HFFc6 (cell line): ENCODE measurements at regions not wholly inside any gene's neighbourhood (a gene's known extent, or its start where the extent isn't known, plus 50 kb on each side); places are given as distances from the start of the nearest gene placed in this dataset.

Source experiments
- DNase-seq: peaks from one replicate; pipeline ENCODE4 v3.0.0-alpha.2; 2018
- H3K27ac Mint-ChIP-seq: 2 replicates; pipeline ENCODE4 v1.8.0; 2020; ENCODE audit warnings: mild to moderate bottlenecking, mixed read lengths
- H3K27me3 Mint-ChIP-seq: 2 replicates; pipeline ENCODE4 v1.8.0; 2021; ENCODE audit warnings: mild to moderate bottlenecking, moderate library complexity, mixed read lengths; ENCODE audit not compliant: insufficient read depth
- H3K36me3 Mint-ChIP-seq: 2 replicates; pipeline ENCODE4 v1.8.0; 2021; ENCODE audit warnings: low read depth, mixed read lengths
- H3K4me1 Mint-ChIP-seq: 2 replicates; pipeline ENCODE4 v1.8.0; 2020; ENCODE audit warnings: low read depth, mixed read lengths
- H3K4me3 Mint-ChIP-seq: 2 replicates; pipeline ENCODE4 v1.8.0; 2020; ENCODE audit warnings: mild to moderate bottlenecking, moderate library complexity, mixed read lengths
- H3K9me3 Mint-ChIP-seq: 2 replicates; pipeline ENCODE4 v1.8.0; 2020; ENCODE audit warnings: mild to moderate bottlenecking, mixed read lengths
- CTCF ChIP-seq: fragments of 200-600 bp; sonication (generic); IDR thresholded peaks from 2 replicates; pipeline ENCODE4 v1.5.0; 2021; ENCODE audit warnings: antibody characterized with exemption, mild to moderate bottlenecking

DNA sequence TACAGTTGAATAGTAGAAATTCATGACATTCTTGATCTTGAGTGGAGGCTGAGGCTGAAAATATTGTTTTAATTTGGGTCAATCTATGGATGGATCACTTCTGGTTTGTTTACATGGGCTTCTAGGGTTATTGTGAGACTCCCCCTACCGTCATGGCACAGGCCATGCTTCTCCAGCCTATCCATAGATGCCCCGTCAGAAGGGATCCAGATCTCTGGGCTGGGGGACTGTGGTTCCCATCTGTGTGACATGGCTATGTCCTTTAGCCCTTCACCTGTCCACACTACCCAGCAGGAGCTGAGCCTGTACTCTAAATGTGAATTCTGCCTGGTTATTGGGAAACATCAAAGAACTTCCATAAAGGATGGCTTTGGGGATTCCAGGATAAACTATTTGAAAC is 160.4 kb downstream of the ABCC12 start:
- Mint-ChIP-seq H3K4me3 (no peak overlapping the region), H3K4me1 (no peaks in the 10 kb centered on the region), H3K27me3 (peaks cover 6% of the 10 kb centered on the region; the same call in 1 of the 2 replicates), H3K27ac (no peak overlapping the region), H3K36me3 (no peaks in the 10 kb centered on the region), H3K9me3 (no peaks in the 10 kb centered on the region; the same call in 1 of the 2 replicates)
- no peak for DNase-seq
- TF ChIP-seq CTCF = peak; percentile 14; the same call in 1 of the 2 replicates

- no peak overlapping the region for H3K27ac Mint-ChIP-seq
- H3K4me1 Mint-ChIP-seq = no peaks in the 10 kb centered on the region
- H3K36me3 Mint-ChIP-seq = no peaks in the 10 kb centered on the region
- DNase-seq = no peak
- H3K9me3 Mint-ChIP-seq = no peaks in the 10 kb centered on the region; the same call in 1 of the 2 replicates
- no peak overlapping the region for H3K4me3 Mint-ChIP-seq
- no peak for TF ChIP-seq CTCF
- peaks cover 5% of the 10 kb centered on the region for H3K27me3 Mint-ChIP-seq
Measured at GRCh38 chr16:47991491-47991890, 164.3 kb downstream of the ABCC12 start.

DNA sequence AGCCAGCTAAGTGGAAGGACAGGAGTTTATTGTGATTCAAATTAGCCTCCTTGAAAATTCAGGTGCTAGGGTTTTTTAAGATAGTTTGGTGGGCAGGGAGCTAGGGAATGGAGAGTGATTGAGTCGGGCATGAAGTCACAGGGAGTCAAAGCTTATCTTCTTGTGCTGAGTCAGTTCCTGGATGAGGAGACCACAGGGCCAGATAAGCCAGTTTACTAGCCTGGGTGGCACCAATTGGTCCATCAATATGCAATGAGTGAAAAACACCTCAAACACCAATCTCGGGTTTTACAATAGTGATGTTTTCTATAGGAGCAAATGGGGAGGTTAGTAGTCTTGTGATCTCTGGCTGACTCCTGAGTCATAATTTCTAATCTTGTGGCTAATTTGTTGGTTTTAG is 165.1 kb downstream of the ABCC12 start:
- Mint-ChIP-seq H3K4me1 (no peaks in the 10 kb centered on the region), H3K27ac (no peak overlapping the region), H3K9me3 (no peaks in the 10 kb centered on the region; the same call in 1 of the 2 replicates), H3K4me3 (no peak overlapping the region), H3K36me3 (no peaks in the 10 kb centered on the region), H3K27me3 (peaks cover 5% of the 10 kb centered on the region)
- TF ChIP-seq CTCF = no peak
- no peak for DNase-seq

DNA sequence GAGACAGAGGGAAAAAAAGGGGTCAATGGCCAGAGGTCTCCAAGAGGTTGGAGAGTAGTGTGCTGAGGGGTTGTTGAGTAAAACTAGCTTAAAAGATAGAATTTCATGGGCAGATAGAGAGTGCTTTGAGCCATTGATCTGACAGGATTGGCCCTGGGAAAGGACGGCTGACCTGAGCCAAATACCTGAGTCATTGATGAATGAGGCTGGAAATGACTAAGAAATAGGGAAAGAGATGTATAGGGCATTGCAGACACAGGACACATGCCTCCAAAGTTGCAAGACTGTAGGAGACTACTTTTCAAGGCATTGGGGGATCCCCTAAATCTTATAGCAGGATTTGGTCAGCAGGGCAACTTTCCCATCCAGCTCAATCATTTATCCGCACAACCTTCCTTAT is 168.7 kb downstream of the ABCC12 start:
- H3K27ac Mint-ChIP-seq = no peak overlapping the region
- DNase-seq = no peak
- H3K9me3 Mint-ChIP-seq = no peaks in the 10 kb centered on the region; the same call in 1 of the 2 replicates
- no peak for TF ChIP-seq CTCF
- peaks cover 10% of the 10 kb centered on the region for H3K27me3 Mint-ChIP-seq
- no peak overlapping the region for H3K4me3 Mint-ChIP-seq
- H3K4me1 Mint-ChIP-seq = peaks cover 12% of the 10 kb centered on the region
- no peaks in the 10 kb centered on the region for H3K36me3 Mint-ChIP-seq

DNA sequence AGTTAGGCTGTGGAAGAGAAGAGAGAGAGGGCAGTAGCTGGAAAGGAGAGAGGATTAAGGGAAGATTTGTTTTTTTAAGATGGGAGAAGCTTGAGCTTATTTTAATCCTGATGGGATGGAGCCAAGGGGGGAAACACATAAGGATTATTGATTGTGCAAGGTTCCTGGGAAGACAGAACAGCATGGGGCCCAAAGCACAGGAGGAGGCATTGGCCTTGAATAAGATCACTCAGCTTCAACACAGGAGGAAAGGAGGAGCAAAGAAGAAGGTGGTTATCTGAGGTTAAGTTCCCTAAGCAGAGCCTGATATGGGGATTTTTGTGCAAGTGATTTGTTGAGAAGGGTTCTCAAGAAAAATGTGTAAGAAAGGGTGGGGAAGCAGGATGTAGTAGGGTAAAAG is 169.8 kb downstream of the ABCC12 start:
- H3K4me1 Mint-ChIP-seq = peaks cover 12% of the 10 kb centered on the region
- no peaks in the 10 kb centered on the region; the same call in 1 of the 2 replicates for H3K9me3 Mint-ChIP-seq
- H3K4me3 Mint-ChIP-seq = no peak overlapping the region
- no peaks in the 10 kb centered on the region for H3K36me3 Mint-ChIP-seq
- TF ChIP-seq CTCF = no peak
- no peak overlapping the region for H3K27ac Mint-ChIP-seq
- peaks cover 10% of the 10 kb centered on the region for H3K27me3 Mint-ChIP-seq
- no peak for DNase-seq

DNA sequence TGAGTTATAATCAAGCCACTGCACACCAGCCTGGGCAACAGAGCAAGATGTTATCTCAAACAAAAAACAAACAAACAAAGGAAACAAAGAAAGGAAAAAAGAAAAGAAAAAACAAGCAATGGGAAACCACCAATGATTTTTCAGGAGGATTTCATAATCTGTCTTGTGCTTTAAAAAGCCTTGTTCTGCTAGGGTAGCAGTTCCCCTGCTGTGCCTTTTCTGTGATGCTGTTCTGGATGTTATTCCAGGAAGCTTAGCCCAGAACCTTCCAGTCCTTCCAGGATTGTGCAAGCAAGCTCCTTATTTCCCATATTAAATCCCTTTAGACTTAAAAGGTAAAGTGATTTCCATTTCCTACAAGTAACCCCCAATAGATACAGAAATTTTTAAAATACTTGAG is 171.1 kb downstream of the ABCC12 start:
- no peak for TF ChIP-seq CTCF
- H3K27me3 Mint-ChIP-seq = peaks cover 9% of the 10 kb centered on the region
- no peak overlapping the region for H3K4me3 Mint-ChIP-seq
- H3K27ac Mint-ChIP-seq = no peak overlapping the region
- H3K36me3 Mint-ChIP-seq = no peaks in the 10 kb centered on the region
- peaks cover 12% of the 10 kb centered on the region for H3K4me1 Mint-ChIP-seq
- DNase-seq = no peak
- H3K9me3 Mint-ChIP-seq = no peaks in the 10 kb centered on the region
